Psoas muscle (tissue), 7 donors: ENCODE measurements at regions not wholly inside any gene's neighbourhood (a gene's known extent, or its start where the extent isn't known, plus 50 kb on each side); places are given as distances from the start of the nearest gene placed in this dataset.

Experiments
- ATAC-seq, 4 donors: fragments of 200-7000 bp; cut with Tn5 transposase; one replicate each; pipeline ENCODE4 v1.9.1; 2020; ENCODE audit warnings: moderate library complexity in 3 of 4, mild to moderate bottlenecking in 2 of 4
- DNase-seq, 2 donors: peaks; one replicate each; pipeline ENCODE4 v3.0.0-alpha.2; 2020
- H3K27ac ChIP-seq: fragments of 200-600 bp; one replicate; pipeline ENCODE4 v1.8.0; 2022
- H3K27me3 ChIP-seq, 3 donors: fragments of 200-600 bp in 1 of 3; one replicate each; pipeline versions ENCODE4 v1.6.1 to v1.8.0; 2013 to 2022; ENCODE audit warnings: low read length in 2 of 3, mild to moderate bottlenecking in 2 of 3, moderate library complexity in 1 of 3; ENCODE audit not compliant: insufficient read depth in 3 of 3
- H3K36me3 ChIP-seq, 2 donors: fragments of 200-600 bp in 1 of 2; one replicate each; pipeline versions ENCODE4 v1.6.1 to v1.8.0; 2013 to 2022; ENCODE audit warnings: low read depth in 1 of 2, mild to moderate bottlenecking in 1 of 2, moderate library complexity in 1 of 2; ENCODE audit not compliant: insufficient read depth in 1 of 2
- H3K4me1 ChIP-seq: fragments of 200-600 bp; one replicate; pipeline ENCODE4 v1.8.0; 2022
- H3K4me3 ChIP-seq: fragments of 200-600 bp; one replicate; pipeline ENCODE4 v1.8.0; 2022; ENCODE audit warnings: mild to moderate bottlenecking
- H3K9me3 ChIP-seq: fragments of 200-600 bp; one replicate; pipeline ENCODE4 v1.8.0; 2022
- WGBS, 3 donors: extraction: QIAGEN DNeasy Blood & Tissue Kit; methylation state at CpG; one replicate each; pipeline versions ENCODE4 v1.1.6 to v1.1.7; 2013; 5-methylcytosine and 5-hydroxymethylcytosine counted together
- intact Hi-C, 2 donors: fragments of 100-400 bp; cut with DNase I; formaldehyde crosslinking; loops; one replicate each; pipeline versions ENCODE4 v1.11.0 to v1.14.2; 2022
- TF ChIP-seq, protein P1 (sequence below): fragments of 200-600 bp; IDR thresholded peaks from one replicate; pipeline ENCODE4 v1.8.0; 2022; ENCODE audit warnings: antibody characterized with exemption
- donor health status: healthy with polysubstance abuse.
- donor health status: DM: no; HTN: no; CAD: no; lungs with moderate emphysema.
- donor health status: Bipolar disorder and iron deficiency.
- donor health status: healthy.
- donor health status: DM: yes; HTN: yes; CAD: no.
- donor health status: DM: no; HTN: no; CAD: no.
- donor health status: DM: yes; HTN: yes; CAD: no.

DNA sequence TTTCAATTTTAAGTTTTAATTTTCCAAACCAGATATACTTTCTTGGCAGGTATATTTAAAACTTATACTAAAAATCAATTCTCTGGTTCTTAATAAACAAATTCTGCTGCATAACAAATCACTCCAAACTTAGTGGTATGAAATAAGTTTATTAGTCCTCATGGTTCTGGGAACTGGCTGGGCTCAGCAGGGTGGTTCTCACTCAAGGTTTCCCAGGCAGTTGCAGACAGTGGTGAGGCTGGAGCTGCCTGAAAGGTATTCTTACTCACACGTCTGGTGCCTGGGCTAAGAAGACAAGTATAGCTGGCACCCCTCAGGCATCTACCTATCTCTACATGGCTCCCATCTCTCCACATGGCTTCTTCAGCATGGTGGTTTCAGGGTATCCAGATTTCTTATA lies 308.2 kb upstream of the CCDC196 start:
- Histone ChIP-seq H3K36me3 (no peaks in the 10 kb centered on the region), H3K4me1 (no peaks in the 10 kb centered on the region), H3K27ac (no peak overlapping the region), H3K27me3 (no peaks in the 10 kb centered on the region), H3K9me3 (no peaks in the 10 kb centered on the region), H3K4me3 (no peak overlapping the region)
- no peak for ATAC-seq
- intact Hi-C loops = no loop called here
- no peak for DNase-seq
- TF ChIP-seq, protein P1, sequence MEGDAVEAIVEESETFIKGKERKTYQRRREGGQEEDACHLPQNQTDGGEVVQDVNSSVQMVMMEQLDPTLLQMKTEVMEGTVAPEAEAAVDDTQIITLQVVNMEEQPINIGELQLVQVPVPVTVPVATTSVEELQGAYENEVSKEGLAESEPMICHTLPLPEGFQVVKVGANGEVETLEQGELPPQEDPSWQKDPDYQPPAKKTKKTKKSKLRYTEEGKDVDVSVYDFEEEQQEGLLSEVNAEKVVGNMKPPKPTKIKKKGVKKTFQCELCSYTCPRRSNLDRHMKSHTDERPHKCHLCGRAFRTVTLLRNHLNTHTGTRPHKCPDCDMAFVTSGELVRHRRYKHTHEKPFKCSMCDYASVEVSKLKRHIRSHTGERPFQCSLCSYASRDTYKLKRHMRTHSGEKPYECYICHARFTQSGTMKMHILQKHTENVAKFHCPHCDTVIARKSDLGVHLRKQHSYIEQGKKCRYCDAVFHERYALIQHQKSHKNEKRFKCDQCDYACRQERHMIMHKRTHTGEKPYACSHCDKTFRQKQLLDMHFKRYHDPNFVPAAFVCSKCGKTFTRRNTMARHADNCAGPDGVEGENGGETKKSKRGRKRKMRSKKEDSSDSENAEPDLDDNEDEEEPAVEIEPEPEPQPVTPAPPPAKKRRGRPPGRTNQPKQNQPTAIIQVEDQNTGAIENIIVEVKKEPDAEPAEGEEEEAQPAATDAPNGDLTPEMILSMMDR = no peak
- WGBS, 3 donors = 63 to 78% (median 77%) methylated on average over 1 of the region's 1 CpG

- DNase-seq = no peak
- no peaks in the 10 kb centered on the region for H3K36me3 ChIP-seq
- TF ChIP-seq, protein P1 = no peak
- no peak for ATAC-seq
- H3K4me1 ChIP-seq = no peaks in the 10 kb centered on the region
- H3K9me3 ChIP-seq = no peaks in the 10 kb centered on the region
- 61 to 76% (median 70%) methylated on average over 1 of the region's 1 CpG for WGBS, 3 donors
- H3K27ac ChIP-seq = no peak overlapping the region
- no peak overlapping the region for H3K4me3 ChIP-seq
- intact Hi-C loops = no loop called here
- no peaks in the 10 kb centered on the region for H3K27me3 ChIP-seq
These were observed 289.5 kb upstream of the CCDC196 start for GRCh38 chr14:66196670-66197069.

- Histone ChIP-seq H3K9me3 (no peaks in the 10 kb centered on the region), H3K27me3 (no peaks in the 10 kb centered on the region), H3K4me1 (no peaks in the 10 kb centered on the region), H3K36me3 (no peaks in the 10 kb centered on the region), H3K4me3 (no peak overlapping the region), H3K27ac (no peak overlapping the region)
- DNase-seq = no peak
- TF ChIP-seq, protein P1 = no peak
- intact Hi-C loops = no loop called here
- no peak for ATAC-seq
These were observed 288.9 kb upstream of the CCDC196 start for GRCh38 chr14:66197276-66197675.

- no peak overlapping the region for H3K27ac ChIP-seq
- ATAC-seq (no peak), DNase-seq (no peak)
- 63 to 81% (median 78%) methylated on average over 2 of the region's 2 CpGs for WGBS, 3 donors
- H3K4me3 ChIP-seq = no peak overlapping the region
- no peaks in the 10 kb centered on the region for H3K4me1 ChIP-seq
- intact Hi-C loops = no loop called here
- H3K27me3 ChIP-seq = no peaks in the 10 kb centered on the region
- TF ChIP-seq, protein P1 = no peak
- H3K9me3 ChIP-seq = peaks cover 9% of the 10 kb centered on the region
- H3K36me3 ChIP-seq = no peaks in the 10 kb centered on the region
These were observed 279.6 kb upstream of the CCDC196 start for GRCh38 chr14:66206554-66206953.

GRCh38 chr14:66216763-66217162 lies 269.4 kb upstream of the CCDC196 start:
- TF ChIP-seq, protein P1 = no peak
- H3K4me3 ChIP-seq = no peak overlapping the region
- H3K27me3 ChIP-seq = no peaks in the 10 kb centered on the region
- no peak for ATAC-seq
- intact Hi-C loops = no loop called here
- H3K4me1 ChIP-seq = no peaks in the 10 kb centered on the region
- WGBS, 3 donors = 37 to 96% (median 90%) methylated on average over 1 of the region's 1 CpG
- H3K36me3 ChIP-seq = no peaks in the 10 kb centered on the region
- H3K27ac ChIP-seq = no peak overlapping the region
- no peak for DNase-seq
- H3K9me3 ChIP-seq = no peaks in the 10 kb centered on the region
